Upper lobe of left lung (tissue), 4 donors: ENCODE measurements at regions not wholly inside any gene's neighbourhood (a gene's known extent, or its start where the extent isn't known, plus 50 kb on each side); places are given as distances from the start of the nearest gene placed in this dataset.

Experiments used
- EP300 ChIP-seq, 4 donors: sonication (generic); formaldehyde crosslinking; IDR thresholded peaks; one replicate each; pipeline ENCODE4 v1.5.1; 2017; ENCODE audit warnings: antibody characterized with exemption in 4 of 4, control low read depth in 2 of 4
- POLR2A ChIP-seq, 4 donors: fragments of 450-650 bp; IDR thresholded peaks; one replicate each; pipeline ENCODE4 v1.5.1; 2016 to 2017; ENCODE audit warnings: antibody characterized with exemption in 4 of 4, mild to moderate bottlenecking in 2 of 4

- TF ChIP-seq POLR2A (IDR thresholded peaks at IDR 0.05), result no peak
- TF ChIP-seq EP300 (IDR thresholded peaks at IDR 0.05), result no peak
Measured at GRCh38 chr1:189786761-189787160, 690.9 kb downstream of the BRINP3 start.
